HG03342 (cell line): ENCODE measurements at regions not wholly inside any gene's neighbourhood (a gene's known extent, or its start where the extent isn't known, plus 50 kb on each side); places are given as distances from the start of the nearest gene placed in this dataset.
"Not testable (repeated sequence)": the region's sequence is repeated elsewhere in the genome, so short reads cannot be mapped to it uniquely, and the experiment has no call there.

Source experiments
- ATAC-seq: cut with Tn5 transposase; IDR thresholded peaks from one replicate; pipeline ENCODE4 v1.9.1; 2021; ENCODE audit warnings: mild to moderate bottlenecking, moderate library complexity; ENCODE audit not compliant: unreplicated experiment

DNA sequence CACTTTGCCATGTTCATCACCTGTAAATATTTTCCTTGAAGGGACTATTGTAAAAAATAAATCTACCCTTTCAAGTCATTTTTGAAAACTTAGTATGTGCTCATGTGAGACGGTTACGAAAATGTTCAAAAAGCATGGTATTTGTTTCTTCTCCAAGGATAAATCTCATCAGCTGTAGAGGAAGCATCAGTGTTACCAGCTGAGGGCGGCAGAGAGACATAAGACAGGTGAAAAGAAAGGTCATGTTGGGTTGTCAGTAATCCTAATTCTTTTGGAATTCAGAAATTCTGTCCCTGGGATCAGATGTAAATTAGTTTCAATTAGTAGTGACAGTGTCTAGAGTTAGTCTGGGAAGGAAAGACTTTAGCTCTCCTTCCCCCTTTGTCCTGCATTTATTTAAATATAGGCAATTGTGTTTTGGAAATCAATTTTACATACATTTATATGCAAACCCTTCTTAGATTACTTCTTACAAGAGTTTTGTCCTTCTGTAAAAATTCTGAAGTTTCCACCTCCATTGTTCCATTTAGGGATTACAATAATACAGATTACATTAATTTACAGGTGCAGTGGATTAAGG lies 791.9 kb upstream of the CDH6 start:
- ATAC-seq = no peak

GRCh38 chr5:30398423-30398822 lies 795.1 kb upstream of the CDH6 start:
- ATAC-seq = no peak

- no peak for ATAC-seq
Measured at GRCh38 chr5:30392897-30393296, 800.6 kb upstream of the CDH6 start.

DNA sequence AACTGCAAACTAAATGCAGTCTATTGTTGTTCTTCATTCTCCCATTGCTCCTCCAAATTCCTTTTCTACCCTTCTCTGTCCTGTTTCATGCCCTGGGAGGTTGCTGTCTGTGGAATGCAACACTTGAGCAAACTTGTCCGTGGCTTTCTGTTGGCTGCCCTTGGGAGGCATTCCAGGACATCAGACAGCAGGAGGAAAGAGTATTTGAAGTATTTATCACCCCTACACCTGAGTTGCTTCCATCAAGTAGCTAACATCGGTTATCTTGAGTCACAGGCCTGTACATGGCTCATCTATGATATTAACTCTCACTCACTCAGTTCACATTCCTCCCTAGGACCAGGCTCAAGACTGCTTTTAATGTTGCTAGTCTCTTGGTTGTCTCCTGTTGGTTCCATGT lies 803.4 kb upstream of the CDH6 start:
- no peak for ATAC-seq

DNA sequence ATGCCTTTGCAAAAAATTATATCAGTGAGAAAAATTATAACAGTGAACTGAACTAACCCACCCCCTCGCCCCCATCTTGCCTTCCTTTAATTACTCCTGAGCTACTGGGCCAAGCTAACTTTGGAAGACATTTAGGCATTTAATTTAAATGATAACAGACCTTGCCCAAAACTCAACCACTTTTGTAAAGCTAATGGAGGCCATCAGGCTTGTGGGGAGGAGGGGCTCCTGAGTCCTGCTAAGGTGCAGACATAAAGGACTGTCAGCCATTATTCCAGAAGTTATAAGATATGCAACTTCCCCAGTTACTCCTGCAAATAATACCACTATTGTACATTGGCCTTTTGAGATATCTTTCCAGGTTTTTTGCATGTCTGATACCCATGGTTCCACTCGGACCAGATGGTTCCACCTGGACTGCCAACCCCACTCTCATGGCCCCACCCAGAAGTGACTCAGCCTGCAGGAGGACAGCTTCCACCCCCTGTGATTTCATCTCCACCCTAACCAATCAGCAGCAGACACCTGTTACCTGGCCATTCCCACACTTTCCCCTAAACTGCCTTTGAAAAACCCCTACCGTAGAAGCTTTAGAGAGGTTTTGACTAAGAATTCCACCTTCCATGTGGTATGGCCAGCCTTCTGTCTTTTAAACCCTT lies 805.4 kb upstream of the CDH6 start:
- ATAC-seq = no peak

- ATAC-seq = no peak
Measured at GRCh38 chr5:30385754-30386153, 807.7 kb upstream of the CDH6 start.

GRCh38 chr5:30384171-30384570 lies 809.3 kb upstream of the CDH6 start:
- ATAC-seq = no peak

- ATAC-seq = no peak
Measured at GRCh38 chr5:30380228-30380627, 813.3 kb upstream of the CDH6 start.

DNA sequence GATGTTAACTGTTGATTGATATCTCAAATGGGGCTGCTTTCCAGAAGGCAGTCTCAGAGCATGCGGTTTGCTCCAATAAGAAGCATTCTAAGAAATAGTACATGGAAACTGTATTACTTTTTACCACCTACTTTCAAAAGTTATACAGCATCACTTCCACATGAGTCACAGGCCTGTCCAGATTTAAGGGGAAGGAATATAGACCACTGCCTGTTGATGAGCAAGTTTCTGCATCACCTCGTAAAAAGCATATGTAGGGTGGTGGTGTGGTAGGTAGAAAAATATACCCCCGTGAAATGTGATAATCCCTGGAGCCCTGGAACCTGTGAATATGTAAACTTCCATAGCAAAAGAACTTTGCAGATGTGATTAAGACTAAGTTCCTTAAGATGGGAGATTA lies 816.6 kb upstream of the CDH6 start:
- ATAC-seq = no peak

GRCh38 chr5:30368064-30368463 lies 825.4 kb upstream of the CDH6 start:
- ATAC-seq = no peak

GRCh38 chr5:30365031-30365430 lies 828.5 kb upstream of the CDH6 start:
- ATAC-seq = not testable (repeated sequence)

GRCh38 chr5:30357371-30357770 lies 836.1 kb upstream of the CDH6 start:
- no peak for ATAC-seq

DNA sequence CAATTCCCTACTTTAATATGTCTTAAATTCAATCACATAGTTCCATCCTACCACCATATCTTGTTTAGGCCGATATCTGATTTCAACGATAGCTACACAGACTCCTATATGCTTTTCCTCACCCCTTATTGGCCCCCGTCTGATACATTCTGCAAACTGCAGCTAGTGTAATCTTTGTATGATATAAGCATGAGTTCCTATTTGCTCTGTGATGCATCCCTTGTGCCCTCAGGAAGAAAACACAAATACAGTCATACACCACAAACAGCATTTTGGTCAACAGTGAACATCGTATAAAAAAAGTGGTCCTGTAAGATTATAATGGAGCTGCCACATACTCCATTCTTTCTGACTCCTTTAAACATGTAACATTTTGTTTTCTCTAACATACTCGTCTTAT lies 837.8 kb upstream of the CDH6 start:
- no peak for ATAC-seq

DNA sequence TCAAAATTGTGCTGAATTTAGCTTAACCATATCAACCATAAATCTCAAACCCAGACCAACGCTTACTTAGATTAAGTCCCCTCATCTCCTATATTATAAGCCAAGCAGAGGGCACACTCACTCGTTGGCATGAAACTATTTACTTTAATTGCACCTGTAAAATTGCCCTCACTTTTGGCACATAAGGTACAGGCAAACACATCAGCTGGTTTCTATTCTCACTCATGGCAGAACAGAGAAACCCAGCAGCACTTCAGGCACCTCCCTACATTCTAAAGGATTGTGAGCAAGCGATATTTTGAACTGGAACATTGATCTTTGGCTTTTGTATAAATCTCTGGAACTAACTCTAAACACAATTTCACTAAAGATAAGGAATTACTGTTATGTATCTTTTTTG lies 845.6 kb upstream of the CDH6 start:
- no peak for ATAC-seq

- not testable (repeated sequence) for ATAC-seq
Measured at GRCh38 chr5:30345539-30346345, 847.7 kb upstream of the CDH6 start.

GRCh38 chr5:30343707-30344106 lies 849.8 kb upstream of the CDH6 start:
- no peak for ATAC-seq

DNA sequence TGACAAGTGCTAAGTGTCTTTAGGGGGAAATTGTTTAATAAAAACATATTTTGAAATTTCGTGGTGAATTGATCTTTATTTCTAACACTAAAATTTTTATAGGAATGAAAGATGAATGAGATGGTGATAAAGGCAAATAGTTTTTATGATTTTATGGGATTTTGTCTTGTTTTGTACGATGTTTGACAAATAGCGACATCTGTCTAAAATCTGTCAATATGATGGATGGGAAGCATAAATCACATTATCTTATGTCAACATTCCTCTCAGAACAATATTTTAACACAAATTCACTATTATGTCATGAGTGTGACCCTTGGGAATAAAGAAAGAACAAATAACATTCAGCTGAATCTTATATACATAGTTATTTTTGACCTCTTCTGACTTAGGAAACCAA lies 852.0 kb upstream of the CDH6 start:
- ATAC-seq = no peak

- no peak for ATAC-seq
Measured at GRCh38 chr5:30337084-30337573, 856.4 kb upstream of the CDH6 start.

GRCh38 chr5:30331534-30331933 lies 862.0 kb upstream of the CDH6 start:
- ATAC-seq = no peak

DNA sequence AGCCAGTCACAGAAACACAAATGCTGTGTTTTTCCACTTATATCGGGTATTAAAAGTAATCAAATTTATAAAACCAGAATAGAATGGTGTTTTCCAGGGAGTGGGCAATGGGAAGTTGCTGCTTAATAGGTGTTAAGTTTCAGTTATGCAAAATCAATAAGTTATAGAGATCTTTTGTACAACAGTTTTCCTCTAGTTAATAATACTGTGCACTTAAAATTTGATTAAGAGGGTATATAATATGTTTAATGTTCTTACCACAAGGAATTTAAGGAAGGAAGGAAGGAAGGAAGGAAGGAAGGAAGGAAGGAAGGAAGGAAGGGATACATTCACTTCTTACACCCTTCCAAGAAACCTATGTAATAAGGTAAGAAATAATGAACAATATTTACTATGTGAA lies 867.7 kb upstream of the CDH6 start:
- ATAC-seq = no peak

GRCh38 chr5:30324083-30324482 lies 869.4 kb upstream of the CDH6 start:
- ATAC-seq = no peak

- ATAC-seq = no peak
Measured at GRCh38 chr5:30287890-30288289, 905.6 kb upstream of the CDH6 start.
